Central memory CD8-positive, alpha-beta T cell (primary cell): ENCODE measurements at regions not wholly inside any gene's neighbourhood (a gene's known extent, or its start where the extent isn't known, plus 50 kb on each side); places are given as distances from the start of the nearest gene placed in this dataset.

Source experiments
- ATAC-seq: fragments of 150-1000 bp; cut with Tn5 transposase; replicated peaks from 2 replicates; pipeline ENCODE4 v1.10.0; 2022; ENCODE audit warnings: mild to moderate bottlenecking, moderate FRiP score, moderate number of reproducible peaks; ENCODE audit not compliant: poor library complexity, severe bottlenecking; ENCODE audit errors: extremely low read depth
- DNase-seq, 2 donors: peaks; one replicate each; pipeline ENCODE4 v3.0.0; 2021; ENCODE audit warnings: low spot score in 2 of 2
- H3K27ac Mint-ChIP-seq: one replicate; pipeline ENCODE4 v1.8.0; 2022; ENCODE audit warnings: low read depth, mild to moderate bottlenecking, moderate library complexity, mixed read lengths
- H3K27me3 Mint-ChIP-seq: one replicate; pipeline ENCODE4 v1.8.0; 2022; ENCODE audit warnings: mixed read lengths
- H3K36me3 Mint-ChIP-seq: one replicate; pipeline ENCODE4 v1.8.0; 2022; ENCODE audit warnings: mild to moderate bottlenecking, moderate library complexity, mixed read lengths; ENCODE audit not compliant: insufficient read depth
- H3K4me1 Mint-ChIP-seq: one replicate; pipeline ENCODE4 v1.8.0; 2022; ENCODE audit warnings: mixed read lengths
- H3K4me3 Mint-ChIP-seq: one replicate; pipeline ENCODE4 v1.8.0; 2022; ENCODE audit warnings: mild to moderate bottlenecking, moderate library complexity, mixed read lengths
- H3K9me3 Mint-ChIP-seq: one replicate; pipeline ENCODE4 v1.8.0; 2022; ENCODE audit warnings: mixed read lengths

GRCh38 chr2:145257931-145258330, 738.0 kb upstream of the ZEB2 start:
- Mint-ChIP-seq H3K9me3 (no peaks in the 10 kb centered on the region), H3K4me1 (peaks cover 13% of the 10 kb centered on the region), H3K27me3 (peaks cover 10% of the 10 kb centered on the region), H3K4me3 (no peak overlapping the region), H3K27ac (no peak overlapping the region), H3K36me3 (no peaks in the 10 kb centered on the region)
- ATAC-seq: no peak
- DNase-seq: no peak

- Mint-ChIP-seq H3K4me3 (no peak overlapping the region), H3K36me3 (no peaks in the 10 kb centered on the region), H3K4me1 (peaks cover 13% of the 10 kb centered on the region), H3K27me3 (peaks cover 10% of the 10 kb centered on the region), H3K27ac (no peak overlapping the region), H3K9me3 (no peaks in the 10 kb centered on the region)
- ATAC-seq (no peak), DNase-seq (no peak)
Measured at GRCh38 chr2:145256551-145256950, 736.6 kb upstream of the ZEB2 start.

GRCh38 chr2:145254291-145254690, 734.4 kb upstream of the ZEB2 start:
- no peaks in the 10 kb centered on the region for H3K9me3 Mint-ChIP-seq
- DNase-seq: no peak
- ATAC-seq: no peak
- H3K4me1 Mint-ChIP-seq: peaks cover 6% of the 10 kb centered on the region
- peaks cover 10% of the 10 kb centered on the region for H3K27me3 Mint-ChIP-seq
- peaks cover 2% of the 10 kb centered on the region for H3K36me3 Mint-ChIP-seq
- no peak overlapping the region for H3K4me3 Mint-ChIP-seq
- no peak overlapping the region for H3K27ac Mint-ChIP-seq

- Mint-ChIP-seq H3K36me3 (peaks cover 2% of the 10 kb centered on the region), H3K4me1 (no peaks in the 10 kb centered on the region), H3K9me3 (no peaks in the 10 kb centered on the region), H3K27ac (no peak overlapping the region), H3K27me3 (peaks cover 9% of the 10 kb centered on the region), H3K4me3 (no peak overlapping the region)
- ATAC-seq: no peak
- DNase-seq: no peak
Measured at GRCh38 chr2:145253492-145253891, 733.6 kb upstream of the ZEB2 start.

- no peak overlapping the region for H3K27ac Mint-ChIP-seq
Measured at GRCh38 chr2:145245268-145245870, 725.5 kb upstream of the ZEB2 start.

GRCh38 chr2:145235312-145235711, 715.4 kb upstream of the ZEB2 start:
- no peaks in the 10 kb centered on the region for H3K36me3 Mint-ChIP-seq
- no peaks in the 10 kb centered on the region for H3K4me1 Mint-ChIP-seq
- no peak overlapping the region for H3K4me3 Mint-ChIP-seq
- H3K27me3 Mint-ChIP-seq: peaks cover 39% of the 10 kb centered on the region
- ATAC-seq (no peak), DNase-seq (no peak)
- no peaks in the 10 kb centered on the region for H3K9me3 Mint-ChIP-seq
- no peak overlapping the region for H3K27ac Mint-ChIP-seq

More at GRCh38 chr2:145245268-145245870, 725.5 kb upstream of the ZEB2 start:
- ATAC-seq (no peak), DNase-seq (no peak)
- H3K36me3 Mint-ChIP-seq: peaks cover 2% of the 10 kb centered on the region
- H3K4me3 Mint-ChIP-seq: no peak overlapping the region
- H3K4me1 Mint-ChIP-seq: no peaks in the 10 kb centered on the region
- H3K9me3 Mint-ChIP-seq: no peaks in the 10 kb centered on the region
- peaks cover 15% of the 10 kb centered on the region for H3K27me3 Mint-ChIP-seq

GRCh38 chr2:145230546-145230945, 710.6 kb upstream of the ZEB2 start:
- ATAC-seq: no peak
- Mint-ChIP-seq H3K4me1 (no peaks in the 10 kb centered on the region), H3K36me3 (no peaks in the 10 kb centered on the region)

GRCh38 chr2:145228506-145228905, 708.6 kb upstream of the ZEB2 start:
- peaks cover 4% of the 10 kb centered on the region for H3K27me3 Mint-ChIP-seq
- no peaks in the 10 kb centered on the region for H3K4me1 Mint-ChIP-seq
- no peaks in the 10 kb centered on the region for H3K9me3 Mint-ChIP-seq
- DNase-seq (no peak), ATAC-seq (no peak)
- H3K36me3 Mint-ChIP-seq: no peaks in the 10 kb centered on the region
- H3K27ac Mint-ChIP-seq: no peak overlapping the region
- no peak overlapping the region for H3K4me3 Mint-ChIP-seq

More at GRCh38 chr2:145230546-145230945, 710.6 kb upstream of the ZEB2 start:
- Mint-ChIP-seq H3K9me3 (no peaks in the 10 kb centered on the region), H3K4me3 (no peak overlapping the region), H3K27me3 (peaks cover 19% of the 10 kb centered on the region), H3K27ac (no peak overlapping the region)
- DNase-seq: no peak

GRCh38 chr2:145226901-145227300, 707.0 kb upstream of the ZEB2 start:
- H3K9me3 Mint-ChIP-seq: no peaks in the 10 kb centered on the region
- no peak for ATAC-seq
- H3K36me3 Mint-ChIP-seq: no peaks in the 10 kb centered on the region
- no peaks in the 10 kb centered on the region for H3K4me1 Mint-ChIP-seq
- H3K27ac Mint-ChIP-seq: no peak overlapping the region
- no peaks in the 10 kb centered on the region for H3K27me3 Mint-ChIP-seq
- H3K4me3 Mint-ChIP-seq: no peak overlapping the region
- DNase-seq: no peak

- Mint-ChIP-seq H3K27ac (no peak overlapping the region), H3K27me3 (peaks cover 11% of the 10 kb centered on the region), H3K36me3 (no peaks in the 10 kb centered on the region), H3K4me3 (no peak overlapping the region), H3K9me3 (no peaks in the 10 kb centered on the region), H3K4me1 (no peaks in the 10 kb centered on the region)
- DNase-seq: no peak
- ATAC-seq: no peak
Measured at GRCh38 chr2:145221516-145221915, 701.6 kb upstream of the ZEB2 start.

- Mint-ChIP-seq H3K4me1 (no peaks in the 10 kb centered on the region), H3K4me3 (no peak overlapping the region), H3K27me3 (peaks cover 16% of the 10 kb centered on the region), H3K9me3 (no peaks in the 10 kb centered on the region), H3K36me3 (no peaks in the 10 kb centered on the region), H3K27ac (no peak overlapping the region)
- DNase-seq (no peak), ATAC-seq (no peak)
Measured at GRCh38 chr2:145221032-145221431, 701.1 kb upstream of the ZEB2 start.

- no peaks in the 10 kb centered on the region for H3K4me1 Mint-ChIP-seq
- DNase-seq: no peak
- no peak for ATAC-seq
- H3K4me3 Mint-ChIP-seq: no peak overlapping the region
- no peaks in the 10 kb centered on the region for H3K36me3 Mint-ChIP-seq
- no peaks in the 10 kb centered on the region for H3K9me3 Mint-ChIP-seq
- H3K27me3 Mint-ChIP-seq: peaks cover 21% of the 10 kb centered on the region
- no peak overlapping the region for H3K27ac Mint-ChIP-seq
Measured at GRCh38 chr2:145220496-145220895, 700.6 kb upstream of the ZEB2 start.

- H3K27me3 Mint-ChIP-seq: no peaks in the 10 kb centered on the region
- no peak overlapping the region for H3K27ac Mint-ChIP-seq
- H3K9me3 Mint-ChIP-seq: no peaks in the 10 kb centered on the region
- DNase-seq (no peak), ATAC-seq (no peak)
- no peaks in the 10 kb centered on the region for H3K36me3 Mint-ChIP-seq
- no peak overlapping the region for H3K4me3 Mint-ChIP-seq
- H3K4me1 Mint-ChIP-seq: no peaks in the 10 kb centered on the region
Measured at GRCh38 chr2:145207884-145208283, 688.0 kb upstream of the ZEB2 start.
